ENCODE measurements at regions not wholly inside any gene's neighbourhood (a gene's known extent, or its start where the extent isn't known, plus 50 kb on each side); places are given as distances from the start of the nearest gene placed in this dataset.

DNA sequence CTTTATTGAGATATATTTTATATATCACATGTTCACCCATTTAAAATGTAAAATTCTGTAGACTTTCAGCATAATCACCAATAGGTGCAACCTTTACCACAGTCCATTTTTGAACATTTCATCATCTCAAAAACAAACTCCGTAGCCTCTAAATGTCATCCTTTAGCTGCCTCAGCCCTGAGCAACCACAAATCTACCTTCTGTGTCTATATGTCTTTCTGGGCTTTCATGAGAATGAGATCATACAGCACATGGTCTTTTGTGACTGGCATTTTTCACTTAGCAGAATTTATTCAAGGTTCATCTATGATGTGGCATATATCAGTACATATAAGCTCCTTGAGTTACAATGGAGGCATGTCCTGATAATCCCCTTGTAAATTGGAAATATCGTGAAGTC lies 320.5 kb downstream of the ETS1 start:
- Mint-ChIP-seq H3K27me3 (ENCODE audit: low read depth) (no peaks in the 10 kb centered on the region), H3K4me1 (no peaks in the 10 kb centered on the region), H3K27ac (no peak overlapping the region), H3K4me3 (no peak overlapping the region), H3K36me3 (no peaks in the 10 kb centered on the region), H3K9me3 (no peaks in the 10 kb centered on the region)
- CTCF ChIA-PET, result no interaction called here
- DNase-seq (ENCODE audit: low spot score) (no peak), ATAC-seq (no peak)
- TF ChIP-seq ZNF423 (CRISPR knock-in tag; IDR thresholded peaks at IDR 0.05), result no peak
- TF ChIP-seq GTF2I (CRISPR knock-in tag; conservative IDR thresholded peaks at IDR 0.05), result no peak
- TF ChIP-seq NR3C1 (CRISPR knock-in tag; conservative IDR thresholded peaks at IDR 0.05; ENCODE audit: low read depth), result no peak
- TF ChIP-seq KAT7 (CRISPR knock-in tag; IDR thresholded peaks at IDR 0.05; ENCODE audit: borderline replicate concordance), result no peak
- no peak for TF ChIP-seq NR1H2 (CRISPR knock-in tag; IDR thresholded peaks at IDR 0.05)
- TF ChIP-seq SMAD3 (CRISPR knock-in tag; IDR thresholded peaks at IDR 0.05; ENCODE audit: borderline replicate concordance), result no peak
- POLR2A ChIA-PET, result no interaction called here

DNA sequence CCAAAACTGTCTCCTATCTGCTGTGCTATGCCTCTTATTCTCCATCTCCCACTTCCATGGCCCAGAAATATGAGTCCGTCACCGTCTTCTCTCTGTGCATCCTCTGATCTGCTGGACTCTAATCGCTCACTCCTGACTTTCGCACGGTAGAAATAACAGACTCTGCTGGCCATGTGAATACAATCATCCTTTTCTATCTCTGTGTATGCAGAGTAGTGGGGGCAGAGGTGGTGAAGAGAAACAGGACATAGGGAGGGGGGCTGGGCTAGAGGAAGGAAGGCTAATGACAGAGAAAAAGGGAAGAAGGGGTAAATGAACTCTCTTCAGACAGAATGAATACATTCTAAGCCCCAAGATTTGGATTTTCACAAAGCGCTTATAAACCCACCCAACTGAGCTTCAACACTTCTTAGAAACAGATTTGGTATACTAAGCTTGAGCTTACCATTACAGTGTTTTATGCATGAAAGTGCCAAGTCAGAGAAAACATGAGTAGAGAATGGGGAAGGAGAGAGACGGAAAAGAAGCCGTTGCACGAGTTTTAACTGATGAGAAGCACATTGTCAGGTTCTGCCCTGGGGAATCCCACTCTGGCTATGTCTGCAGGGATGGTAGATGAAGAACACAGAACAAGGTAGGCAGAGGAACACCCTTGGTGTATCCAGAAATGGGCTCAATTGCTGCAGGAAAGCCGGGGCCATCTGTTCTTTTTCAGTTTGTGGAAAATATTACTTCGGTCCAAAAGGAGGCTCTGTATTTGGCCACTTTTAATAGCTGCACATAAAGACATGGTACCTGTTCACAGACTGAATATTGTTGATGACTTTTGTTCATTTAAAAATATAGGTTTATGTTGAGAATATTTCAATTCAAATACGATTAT lies 324.7 kb downstream of the ETS1 start:
- H3K4me1 Mint-ChIP-seq, result peaks cover 10% of the 10 kb centered on the region
- no peak overlapping the region for H3K4me3 Mint-ChIP-seq
- no peak for ATAC-seq
- H3K27me3 Mint-ChIP-seq (ENCODE audit: low read depth), result no peaks in the 10 kb centered on the region
- DNase-seq (ENCODE audit: low spot score), result no peak
- H3K36me3 Mint-ChIP-seq, result no peaks in the 10 kb centered on the region
- ChIA-PET CTCF (no interaction called here), POLR2A (no interaction called here)
- no peak overlapping the region for H3K27ac Mint-ChIP-seq
- H3K9me3 Mint-ChIP-seq, result no peaks in the 10 kb centered on the region
- TF ChIP-seq KAT7 (CRISPR knock-in tag; IDR thresholded peaks at IDR 0.05; ENCODE audit: borderline replicate concordance) (no peak), ZNF671 (CRISPR knock-in tag; IDR thresholded peaks at IDR 0.05) (no peak), ZNF317 (CRISPR knock-in tag; IDR thresholded peaks at IDR 0.05; ENCODE audit: borderline replicate concordance, low read depth) (no peak), EMX1 (CRISPR knock-in tag; IDR thresholded peaks at IDR 0.05) (no peak), FOXP1 (CRISPR knock-in tag; IDR thresholded peaks at IDR 0.05; ENCODE audit: borderline replicate concordance) (no peak)

DNA sequence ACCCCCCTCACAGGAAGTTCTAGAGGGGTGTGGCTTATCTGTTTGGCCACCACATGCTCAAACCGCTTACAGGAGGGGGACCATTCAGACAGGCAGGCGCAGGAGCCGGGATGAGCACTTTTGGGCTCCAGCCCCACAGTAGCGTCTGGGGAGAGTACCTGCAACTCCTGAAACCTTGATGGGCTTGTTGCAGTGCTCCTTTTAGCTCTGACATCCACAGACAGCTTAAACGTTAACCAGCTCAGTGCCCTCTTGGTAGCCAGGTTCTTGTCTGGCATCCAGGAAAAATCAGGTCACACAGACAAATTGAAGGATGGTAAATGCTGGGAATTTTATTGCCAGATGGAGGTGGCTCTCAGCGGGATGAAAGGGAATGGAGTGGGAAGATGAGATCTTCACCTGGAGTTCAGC lies 326.3 kb downstream of the ETS1 start:
- DNase-seq (ENCODE audit: low spot score) (no peak), ATAC-seq (peak; percentile 75)
- Mint-ChIP-seq H3K4me1 (peaks cover 10% of the 10 kb centered on the region), H3K36me3 (no peaks in the 10 kb centered on the region), H3K4me3 (no peak overlapping the region), H3K27me3 (ENCODE audit: low read depth) (no peaks in the 10 kb centered on the region), H3K9me3 (no peaks in the 10 kb centered on the region), H3K27ac (no peak overlapping the region)
- no peak for TF ChIP-seq MYBL2 (CRISPR knock-in tag; IDR thresholded peaks at IDR 0.05)
- no peak for TF ChIP-seq ZNF219 (CRISPR knock-in tag; IDR thresholded peaks at IDR 0.05; ENCODE audit: borderline replicate concordance)
- TF ChIP-seq, protein P1, sequence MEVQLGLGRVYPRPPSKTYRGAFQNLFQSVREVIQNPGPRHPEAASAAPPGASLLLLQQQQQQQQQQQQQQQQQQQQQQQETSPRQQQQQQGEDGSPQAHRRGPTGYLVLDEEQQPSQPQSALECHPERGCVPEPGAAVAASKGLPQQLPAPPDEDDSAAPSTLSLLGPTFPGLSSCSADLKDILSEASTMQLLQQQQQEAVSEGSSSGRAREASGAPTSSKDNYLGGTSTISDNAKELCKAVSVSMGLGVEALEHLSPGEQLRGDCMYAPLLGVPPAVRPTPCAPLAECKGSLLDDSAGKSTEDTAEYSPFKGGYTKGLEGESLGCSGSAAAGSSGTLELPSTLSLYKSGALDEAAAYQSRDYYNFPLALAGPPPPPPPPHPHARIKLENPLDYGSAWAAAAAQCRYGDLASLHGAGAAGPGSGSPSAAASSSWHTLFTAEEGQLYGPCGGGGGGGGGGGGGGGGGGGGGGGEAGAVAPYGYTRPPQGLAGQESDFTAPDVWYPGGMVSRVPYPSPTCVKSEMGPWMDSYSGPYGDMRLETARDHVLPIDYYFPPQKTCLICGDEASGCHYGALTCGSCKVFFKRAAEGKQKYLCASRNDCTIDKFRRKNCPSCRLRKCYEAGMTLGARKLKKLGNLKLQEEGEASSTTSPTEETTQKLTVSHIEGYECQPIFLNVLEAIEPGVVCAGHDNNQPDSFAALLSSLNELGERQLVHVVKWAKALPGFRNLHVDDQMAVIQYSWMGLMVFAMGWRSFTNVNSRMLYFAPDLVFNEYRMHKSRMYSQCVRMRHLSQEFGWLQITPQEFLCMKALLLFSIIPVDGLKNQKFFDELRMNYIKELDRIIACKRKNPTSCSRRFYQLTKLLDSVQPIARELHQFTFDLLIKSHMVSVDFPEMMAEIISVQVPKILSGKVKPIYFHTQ (CRISPR knock-in tag; IDR thresholded peaks at IDR 0.05), result no peak
- TF ChIP-seq, protein P2, sequence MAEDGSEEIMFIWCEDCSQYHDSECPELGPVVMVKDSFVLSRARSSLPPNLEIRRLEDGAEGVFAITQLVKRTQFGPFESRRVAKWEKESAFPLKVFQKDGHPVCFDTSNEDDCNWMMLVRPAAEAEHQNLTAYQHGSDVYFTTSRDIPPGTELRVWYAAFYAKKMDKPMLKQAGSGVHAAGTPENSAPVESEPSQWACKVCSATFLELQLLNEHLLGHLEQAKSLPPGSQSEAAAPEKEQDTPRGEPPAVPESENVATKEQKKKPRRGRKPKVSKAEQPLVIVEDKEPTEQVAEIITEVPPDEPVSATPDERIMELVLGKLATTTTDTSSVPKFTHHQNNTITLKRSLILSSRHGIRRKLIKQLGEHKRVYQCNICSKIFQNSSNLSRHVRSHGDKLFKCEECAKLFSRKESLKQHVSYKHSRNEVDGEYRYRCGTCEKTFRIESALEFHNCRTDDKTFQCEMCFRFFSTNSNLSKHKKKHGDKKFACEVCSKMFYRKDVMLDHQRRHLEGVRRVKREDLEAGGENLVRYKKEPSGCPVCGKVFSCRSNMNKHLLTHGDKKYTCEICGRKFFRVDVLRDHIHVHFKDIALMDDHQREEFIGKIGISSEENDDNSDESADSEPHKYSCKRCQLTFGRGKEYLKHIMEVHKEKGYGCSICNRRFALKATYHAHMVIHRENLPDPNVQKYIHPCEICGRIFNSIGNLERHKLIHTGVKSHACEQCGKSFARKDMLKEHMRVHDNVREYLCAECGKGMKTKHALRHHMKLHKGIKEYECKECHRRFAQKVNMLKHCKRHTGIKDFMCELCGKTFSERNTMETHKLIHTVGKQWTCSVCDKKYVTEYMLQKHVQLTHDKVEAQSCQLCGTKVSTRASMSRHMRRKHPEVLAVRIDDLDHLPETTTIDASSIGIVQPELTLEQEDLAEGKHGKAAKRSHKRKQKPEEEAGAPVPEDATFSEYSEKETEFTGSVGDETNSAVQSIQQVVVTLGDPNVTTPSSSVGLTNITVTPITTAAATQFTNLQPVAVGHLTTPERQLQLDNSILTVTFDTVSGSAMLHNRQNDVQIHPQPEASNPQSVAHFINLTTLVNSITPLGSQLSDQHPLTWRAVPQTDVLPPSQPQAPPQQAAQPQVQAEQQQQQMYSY (CRISPR knock-in tag; IDR thresholded peaks at IDR 0.05), result no peak
- no peak for TF ChIP-seq TEAD4 (CRISPR knock-in tag; IDR thresholded peaks at IDR 0.05)
- CTCF ChIA-PET, result no interaction called here
- POLR2A ChIA-PET, result no interaction called here

All from WTC11 (cell line).